ENCODE measurements at regions not wholly inside any gene's neighbourhood (a gene's known extent, or its start where the extent isn't known, plus 50 kb on each side); places are given as distances from the start of the nearest gene placed in this dataset.

DNA sequence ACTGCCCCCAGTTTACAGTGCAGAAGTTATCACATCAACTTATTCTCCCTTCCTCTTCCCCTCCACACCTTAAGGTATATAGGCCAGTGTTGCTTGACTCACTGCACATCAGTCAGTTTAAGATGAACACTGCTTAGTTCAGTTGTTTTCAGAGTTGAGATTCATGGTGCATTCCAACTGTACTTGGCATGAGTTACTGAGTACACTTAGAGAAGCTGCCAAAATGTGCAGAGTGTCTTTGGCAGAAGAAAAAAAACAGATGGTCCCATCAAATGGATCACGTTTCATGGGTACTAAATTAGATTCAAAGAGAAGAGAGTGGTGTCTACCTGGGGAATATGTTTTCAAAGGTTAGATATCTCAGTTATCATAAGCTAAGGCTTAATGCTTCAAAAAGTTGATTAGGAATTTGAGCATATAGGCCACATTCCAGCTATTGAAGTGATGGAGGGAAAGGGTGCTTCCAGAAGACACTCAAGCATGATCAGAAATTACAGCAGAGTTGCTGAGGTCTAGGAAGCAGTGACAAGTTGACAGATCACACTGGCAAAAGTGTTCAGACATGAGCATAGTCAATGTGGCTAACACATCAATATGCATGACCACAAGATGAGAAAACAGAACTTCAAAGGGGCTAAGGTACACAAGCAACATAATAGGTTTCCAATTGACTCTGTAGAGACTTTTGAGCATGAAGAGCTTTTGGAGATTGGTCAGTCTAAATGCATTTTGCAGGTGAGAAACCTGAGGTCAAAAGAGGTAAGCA, 579.2 kb upstream of the CELF2 start:
- Histone ChIP-seq H3K9me3 (no peaks in the 10 kb centered on the region), H3K27ac (no peak overlapping the region), H3K27me3 (no peaks in the 10 kb centered on the region), H3K4me3 (no peak overlapping the region), H3K36me3 (no peaks in the 10 kb centered on the region), H3K4me1 (no peaks in the 10 kb centered on the region)
- 0 to 27% methylated on average over 1 of the region's 1 CpG for WGBS, 2 donors
- TF ChIP-seq, protein P1, sequence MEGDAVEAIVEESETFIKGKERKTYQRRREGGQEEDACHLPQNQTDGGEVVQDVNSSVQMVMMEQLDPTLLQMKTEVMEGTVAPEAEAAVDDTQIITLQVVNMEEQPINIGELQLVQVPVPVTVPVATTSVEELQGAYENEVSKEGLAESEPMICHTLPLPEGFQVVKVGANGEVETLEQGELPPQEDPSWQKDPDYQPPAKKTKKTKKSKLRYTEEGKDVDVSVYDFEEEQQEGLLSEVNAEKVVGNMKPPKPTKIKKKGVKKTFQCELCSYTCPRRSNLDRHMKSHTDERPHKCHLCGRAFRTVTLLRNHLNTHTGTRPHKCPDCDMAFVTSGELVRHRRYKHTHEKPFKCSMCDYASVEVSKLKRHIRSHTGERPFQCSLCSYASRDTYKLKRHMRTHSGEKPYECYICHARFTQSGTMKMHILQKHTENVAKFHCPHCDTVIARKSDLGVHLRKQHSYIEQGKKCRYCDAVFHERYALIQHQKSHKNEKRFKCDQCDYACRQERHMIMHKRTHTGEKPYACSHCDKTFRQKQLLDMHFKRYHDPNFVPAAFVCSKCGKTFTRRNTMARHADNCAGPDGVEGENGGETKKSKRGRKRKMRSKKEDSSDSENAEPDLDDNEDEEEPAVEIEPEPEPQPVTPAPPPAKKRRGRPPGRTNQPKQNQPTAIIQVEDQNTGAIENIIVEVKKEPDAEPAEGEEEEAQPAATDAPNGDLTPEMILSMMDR (IDR thresholded peaks at IDR 0.05) = no peak
- no peak for TF ChIP-seq POLR2A (IDR thresholded peaks at IDR 0.05)
- DNase-seq = no peak
- intact Hi-C loops (cut with DNase I) = no loop called here

- H3K9me3 ChIP-seq = peaks cover 0 to 4% (median 0%) of the 10 kb centered on the region in 3 donors
- no peak overlapping the region for H3K27ac ChIP-seq
- TF ChIP-seq, protein P1 (IDR thresholded peaks at IDR 0.05) = no peak
- no peak for TF ChIP-seq POLR2A (IDR thresholded peaks at IDR 0.05)
- no peak for DNase-seq
- H3K36me3 ChIP-seq = no peaks in the 10 kb centered on the region
- H3K4me1 ChIP-seq = no peaks in the 10 kb centered on the region
- intact Hi-C loops (cut with DNase I) = no loop called here
- no peak overlapping the region for H3K4me3 ChIP-seq
- WGBS, 2 donors = 85 to 92% methylated on average over 2 of the region's 2 CpGs
- no peaks in the 10 kb centered on the region for H3K27me3 ChIP-seq
These were observed 560.8 kb upstream of the CELF2 start for GRCh38 chr10:10456856-10457255.

GRCh38 chr10:10460451-10460850, 557.2 kb upstream of the CELF2 start:
- H3K4me3 ChIP-seq = no peak overlapping the region
- WGBS, 2 donors = 30% methylated on average over 1 of the region's 1 CpG
- intact Hi-C loops (cut with DNase I) = no loop called here
- no peaks in the 10 kb centered on the region for H3K4me1 ChIP-seq
- no peaks in the 10 kb centered on the region for H3K27me3 ChIP-seq
- no peak for DNase-seq
- H3K36me3 ChIP-seq = no peaks in the 10 kb centered on the region
- TF ChIP-seq, protein P1 (IDR thresholded peaks at IDR 0.05) = no peak
- TF ChIP-seq POLR2A (IDR thresholded peaks at IDR 0.05) = no peak
- no peaks in the 10 kb centered on the region for H3K9me3 ChIP-seq
- no peak overlapping the region for H3K27ac ChIP-seq

- Histone ChIP-seq H3K27me3 (no peaks in the 10 kb centered on the region), H3K36me3 (no peaks in the 10 kb centered on the region), H3K4me3 (no peak overlapping the region), H3K9me3 (no peaks in the 10 kb centered on the region), H3K27ac (no peak overlapping the region), H3K4me1 (no peaks in the 10 kb centered on the region)
- DNase-seq = no peak
- intact Hi-C loops (cut with DNase I) = no loop called here
- 39 to 50% methylated on average over 16 of the region's 16 CpGs for WGBS, 2 donors
- no peak for TF ChIP-seq POLR2A (IDR thresholded peaks at IDR 0.05)
- TF ChIP-seq, protein P1 (IDR thresholded peaks at IDR 0.05) = no peak
These were observed 555.3 kb upstream of the CELF2 start for GRCh38 chr10:10462151-10462941.

- Histone ChIP-seq H3K27ac (no peak overlapping the region), H3K36me3 (no peaks in the 10 kb centered on the region), H3K4me3 (no peak overlapping the region), H3K9me3 (no peaks in the 10 kb centered on the region), H3K27me3 (no peaks in the 10 kb centered on the region), H3K4me1 (no peaks in the 10 kb centered on the region)
- TF ChIP-seq, protein P1 (IDR thresholded peaks at IDR 0.05) = no peak
- TF ChIP-seq POLR2A (IDR thresholded peaks at IDR 0.05) = no peak
- DNase-seq = no peak
- intact Hi-C loops (cut with DNase I) = no loop called here
- 65 to 87% methylated on average over 1 of the region's 1 CpG for WGBS, 2 donors
These were observed 545.9 kb upstream of the CELF2 start for GRCh38 chr10:10471758-10472157.

Measured in esophagus squamous epithelium (tissue), 5 donors.